NOMO-1 (cell line): ENCODE measurements at regions not wholly inside any gene's neighbourhood (a gene's known extent, or its start where the extent isn't known, plus 50 kb on each side); places are given as distances from the start of the nearest gene placed in this dataset.

Source experiments
- DNase-seq, 2 experiments: peaks; one replicate each; lab custom pipeline; 2025; ENCODE audit not compliant: unreplicated experiment in 2 of 2; lab: John Stamatoyannopoulos, UW

GRCh38 chr6:113412589-113413357 lies 444.4 kb upstream of the MARCKS start:
- DNase-seq = no peak

- no peak for DNase-seq
Measured at GRCh38 chr6:113414511-113414910, 442.6 kb upstream of the MARCKS start.

GRCh38 chr6:113416170-113416569 lies 441.0 kb upstream of the MARCKS start:
- DNase-seq = no peak

- no peak for DNase-seq
Measured at GRCh38 chr6:113420290-113420689, 436.9 kb upstream of the MARCKS start.

GRCh38 chr6:113421997-113422396 lies 435.1 kb upstream of the MARCKS start:
- DNase-seq = no peak

- no peak for DNase-seq
Measured at GRCh38 chr6:113423956-113424355, 433.2 kb upstream of the MARCKS start.

- DNase-seq = no peak
Measured at GRCh38 chr6:113425977-113426660, 431.0 kb upstream of the MARCKS start.

GRCh38 chr6:113427617-113428016 lies 429.5 kb upstream of the MARCKS start:
- DNase-seq = no peak

- peak in 1 of 2 experiments; percentile 28 for DNase-seq
Measured at GRCh38 chr6:113428702-113429101, 428.4 kb upstream of the MARCKS start.

GRCh38 chr6:113432521-113433334 lies 424.4 kb upstream of the MARCKS start:
- DNase-seq = peak; percentile 57 to 80

- DNase-seq = peak; percentile 72 to 94
Measured at GRCh38 chr6:113433335-113433991, 423.7 kb upstream of the MARCKS start.

GRCh38 chr6:113434641-113435040 lies 422.5 kb upstream of the MARCKS start:
- DNase-seq = no peak

GRCh38 chr6:113437566-113437965 lies 419.6 kb upstream of the MARCKS start:
- no peak for DNase-seq

GRCh38 chr6:113439866-113440265 lies 417.3 kb upstream of the MARCKS start:
- DNase-seq = no peak

GRCh38 chr6:113442040-113442439 lies 415.1 kb upstream of the MARCKS start:
- DNase-seq = no peak

- DNase-seq = no peak
Measured at GRCh38 chr6:113445201-113445600, 411.9 kb upstream of the MARCKS start.

GRCh38 chr6:113447088-113447831 lies 409.9 kb upstream of the MARCKS start:
- peak; percentile 53 to 89 for DNase-seq

GRCh38 chr6:113449051-113449450 lies 408.1 kb upstream of the MARCKS start:
- no peak for DNase-seq

- no peak for DNase-seq
Measured at GRCh38 chr6:113450061-113450465, 407.1 kb upstream of the MARCKS start.

GRCh38 chr6:113451049-113451448 lies 406.1 kb upstream of the MARCKS start:
- DNase-seq = peak in 1 of 2 experiments; percentile 11
